Nephron (organoid): ENCODE measurements at regions not wholly inside any gene's neighbourhood (a gene's known extent, or its start where the extent isn't known, plus 50 kb on each side); places are given as distances from the start of the nearest gene placed in this dataset.

Source experiments
- H3K27ac Mint-ChIP-seq, 3 experiments: 2 replicates each; pipeline ENCODE4 v1.8.0; 2020; ENCODE audit warnings: mixed read lengths in 3 of 3, mild to moderate bottlenecking in 2 of 3, moderate library complexity in 1 of 3
- H3K27me3 Mint-ChIP-seq: 2 replicates; pipeline ENCODE4 v1.8.0; 2021; ENCODE audit warnings: low read depth, mild to moderate bottlenecking, moderate library complexity, mixed read lengths
- H3K36me3 Mint-ChIP-seq: 2 replicates; pipeline ENCODE4 v1.8.0; 2020; ENCODE audit warnings: low read depth, mixed read lengths
- H3K4me1 Mint-ChIP-seq: 2 replicates; pipeline ENCODE4 v1.8.0; 2020; ENCODE audit warnings: mixed read lengths
- H3K4me3 Mint-ChIP-seq, 3 experiments: 2 replicates each; pipeline ENCODE4 v1.8.0; 2020; ENCODE audit warnings: mild to moderate bottlenecking in 3 of 3, mixed read lengths in 3 of 3, moderate library complexity in 2 of 3
- H3K9me3 Mint-ChIP-seq: 2 replicates; pipeline ENCODE4 v1.8.0; 2020; ENCODE audit warnings: mixed read lengths
- TF ChIP-seq, protein P1 (sequence below), 3 experiments: fragments of 200-600 bp; sonication (generic); IDR thresholded peaks; one replicate each; pipeline ENCODE4 v1.5.0; 2021; ENCODE audit warnings: antibody characterized with exemption in 3 of 3; ENCODE audit not compliant: unreplicated experiment in 3 of 3

DNA sequence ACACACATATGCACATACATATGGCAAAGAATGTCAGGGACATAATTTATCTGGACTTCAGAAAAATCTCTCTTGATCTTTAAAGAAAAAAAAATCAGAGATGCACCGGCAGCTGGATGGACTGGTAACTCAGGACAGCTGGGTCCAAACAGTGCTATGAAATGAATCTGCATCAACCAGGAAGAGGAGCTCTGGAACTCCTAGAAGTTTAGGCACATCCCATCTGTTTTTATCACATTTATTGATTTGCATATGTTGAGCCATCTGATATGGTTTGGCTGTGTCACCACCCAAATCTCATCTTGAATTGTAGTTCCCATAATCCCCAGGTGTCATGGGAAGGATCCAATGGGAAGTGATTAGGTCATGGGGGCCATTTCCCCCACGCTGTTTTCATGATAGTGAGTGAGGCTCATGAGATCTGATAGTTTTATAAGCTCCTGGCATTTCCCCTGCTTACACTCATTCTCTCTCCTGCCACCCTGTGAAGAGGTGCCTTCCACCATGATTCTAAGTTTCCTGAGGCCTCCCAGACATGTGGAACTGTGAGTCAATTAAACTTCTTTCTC is 87.7 kb upstream of the AKIP1 start:
- H3K9me3 Mint-ChIP-seq = no peaks in the 10 kb centered on the region
- no peaks in the 10 kb centered on the region for H3K27me3 Mint-ChIP-seq
- H3K36me3 Mint-ChIP-seq = peaks cover 11% of the 10 kb centered on the region
- H3K4me3 Mint-ChIP-seq = no peak overlapping the region
- H3K4me1 Mint-ChIP-seq = peaks cover 8% of the 10 kb centered on the region
- H3K27ac Mint-ChIP-seq = no peak overlapping the region
- TF ChIP-seq, protein P1, sequence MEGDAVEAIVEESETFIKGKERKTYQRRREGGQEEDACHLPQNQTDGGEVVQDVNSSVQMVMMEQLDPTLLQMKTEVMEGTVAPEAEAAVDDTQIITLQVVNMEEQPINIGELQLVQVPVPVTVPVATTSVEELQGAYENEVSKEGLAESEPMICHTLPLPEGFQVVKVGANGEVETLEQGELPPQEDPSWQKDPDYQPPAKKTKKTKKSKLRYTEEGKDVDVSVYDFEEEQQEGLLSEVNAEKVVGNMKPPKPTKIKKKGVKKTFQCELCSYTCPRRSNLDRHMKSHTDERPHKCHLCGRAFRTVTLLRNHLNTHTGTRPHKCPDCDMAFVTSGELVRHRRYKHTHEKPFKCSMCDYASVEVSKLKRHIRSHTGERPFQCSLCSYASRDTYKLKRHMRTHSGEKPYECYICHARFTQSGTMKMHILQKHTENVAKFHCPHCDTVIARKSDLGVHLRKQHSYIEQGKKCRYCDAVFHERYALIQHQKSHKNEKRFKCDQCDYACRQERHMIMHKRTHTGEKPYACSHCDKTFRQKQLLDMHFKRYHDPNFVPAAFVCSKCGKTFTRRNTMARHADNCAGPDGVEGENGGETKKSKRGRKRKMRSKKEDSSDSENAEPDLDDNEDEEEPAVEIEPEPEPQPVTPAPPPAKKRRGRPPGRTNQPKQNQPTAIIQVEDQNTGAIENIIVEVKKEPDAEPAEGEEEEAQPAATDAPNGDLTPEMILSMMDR (IDR thresholded peaks at IDR 0.05; ENCODE audit: unreplicated experiment in 3 of 3) = no peak

DNA sequence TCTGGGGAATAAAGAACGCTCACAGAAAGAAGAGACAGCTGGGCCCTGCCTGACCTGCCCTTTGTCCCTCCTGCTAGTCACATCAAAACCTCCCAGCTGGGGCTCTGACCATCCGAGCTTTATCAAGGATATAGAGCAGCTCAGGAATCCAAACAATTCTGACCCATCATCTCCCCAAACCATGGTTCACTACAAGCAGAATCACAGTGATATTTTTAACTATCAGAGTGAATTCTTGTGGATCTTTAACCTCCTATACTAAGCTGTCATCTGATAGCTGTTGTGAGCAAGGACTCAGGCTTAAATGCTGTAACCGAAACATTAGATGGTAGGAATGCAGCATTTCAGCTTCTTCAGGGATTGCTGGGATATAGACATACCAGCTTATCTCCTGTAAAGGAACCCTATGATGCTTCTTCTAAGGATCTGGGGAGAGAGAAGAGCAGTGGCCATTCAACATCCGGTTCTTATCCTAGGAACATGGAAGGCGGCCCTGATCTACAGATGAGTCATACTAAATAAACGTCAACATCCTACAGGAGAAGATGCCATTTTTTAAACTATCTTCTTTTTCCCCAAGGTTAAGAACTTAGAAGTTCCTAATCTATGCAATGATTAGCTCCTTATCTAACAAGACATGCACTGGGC is 84.7 kb upstream of the AKIP1 start:
- TF ChIP-seq, protein P1 (IDR thresholded peaks at IDR 0.05; ENCODE audit: unreplicated experiment in 3 of 3) = no peak
- Mint-ChIP-seq H3K27ac (no peak overlapping the region), H3K4me3 (no peak overlapping the region), H3K4me1 (peaks cover 8% of the 10 kb centered on the region), H3K36me3 (peaks cover 7% of the 10 kb centered on the region), H3K27me3 (no peaks in the 10 kb centered on the region), H3K9me3 (no peaks in the 10 kb centered on the region)

- TF ChIP-seq, protein P1 (IDR thresholded peaks at IDR 0.05; ENCODE audit: unreplicated experiment in 3 of 3) = no peak
- no peak overlapping the region for H3K4me3 Mint-ChIP-seq
- no peaks in the 10 kb centered on the region for H3K9me3 Mint-ChIP-seq
- H3K27ac Mint-ChIP-seq = no peak overlapping the region
- peaks cover 7% of the 10 kb centered on the region for H3K36me3 Mint-ChIP-seq
- H3K4me1 Mint-ChIP-seq = peaks cover 8% of the 10 kb centered on the region
- H3K27me3 Mint-ChIP-seq = no peaks in the 10 kb centered on the region
These were observed 84.0 kb upstream of the AKIP1 start for GRCh38 chr11:8826901-8827560.

DNA sequence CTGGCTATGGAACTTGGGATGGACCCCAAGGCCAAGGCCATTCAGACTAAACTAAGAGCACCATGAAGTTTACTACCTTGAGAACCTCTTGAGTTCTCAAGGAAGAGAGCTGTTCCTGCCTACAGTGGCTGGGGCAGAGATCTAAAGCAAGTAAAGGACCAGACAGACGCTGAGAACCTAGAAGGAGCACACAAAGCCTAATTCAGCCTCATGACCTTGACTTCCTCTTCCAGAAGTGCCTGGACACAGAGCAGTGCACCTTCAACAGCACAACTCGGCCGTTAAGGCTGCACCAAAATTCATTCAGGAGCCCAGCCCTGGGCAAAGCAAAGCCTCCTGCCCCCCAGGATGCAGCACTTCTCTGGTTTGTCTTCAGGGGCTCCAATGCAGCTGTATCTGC is 82.9 kb upstream of the AKIP1 start:
- H3K27ac Mint-ChIP-seq = no peak overlapping the region
- peaks cover 13% of the 10 kb centered on the region for H3K4me1 Mint-ChIP-seq
- H3K4me3 Mint-ChIP-seq = no peak overlapping the region
- H3K36me3 Mint-ChIP-seq = peaks cover 7% of the 10 kb centered on the region
- no peaks in the 10 kb centered on the region for H3K27me3 Mint-ChIP-seq
- no peaks in the 10 kb centered on the region for H3K9me3 Mint-ChIP-seq
- TF ChIP-seq, protein P1 (IDR thresholded peaks at IDR 0.05; ENCODE audit: unreplicated experiment in 3 of 3) = no peak

DNA sequence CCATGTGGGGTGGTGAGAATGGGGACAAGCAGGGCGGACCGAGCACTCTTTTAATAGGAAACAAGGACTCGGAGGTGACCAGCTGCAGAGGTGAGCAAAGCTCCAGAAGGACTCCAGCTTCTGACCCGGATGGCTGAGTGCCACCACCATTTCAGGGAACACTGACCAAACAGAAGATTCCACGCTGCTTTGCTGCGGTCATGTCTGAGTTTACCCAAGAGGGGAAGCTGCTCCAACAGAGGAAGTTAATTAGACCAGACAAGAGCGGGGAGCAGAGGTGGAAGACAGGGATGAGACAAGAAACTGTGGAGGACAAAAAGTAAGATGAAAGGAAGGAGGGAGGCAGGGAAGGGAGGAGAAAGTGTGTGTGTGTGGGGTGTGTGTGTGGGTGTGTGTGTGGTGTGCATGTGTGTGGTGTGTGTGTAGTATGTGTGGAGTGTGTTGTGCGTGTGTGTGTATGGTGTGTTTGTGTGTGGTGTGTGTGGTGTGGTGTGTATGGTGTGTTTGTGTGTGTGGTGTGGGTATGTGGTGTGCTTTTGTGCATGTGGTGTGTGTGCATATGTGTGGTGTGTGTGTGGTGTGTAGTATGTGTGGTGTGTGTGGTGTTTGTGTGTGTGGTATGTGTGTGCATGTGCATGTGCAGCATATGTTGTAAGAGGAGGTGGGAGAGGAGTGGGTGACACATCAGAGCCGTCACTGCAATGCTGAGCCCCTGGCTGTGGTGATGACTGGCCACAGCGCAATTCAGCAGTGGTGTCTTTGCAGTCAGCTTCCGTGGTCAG is 82.2 kb upstream of the AKIP1 start:
- Mint-ChIP-seq H3K27ac (no peak overlapping the region), H3K36me3 (peaks cover 7% of the 10 kb centered on the region), H3K4me3 (no peak overlapping the region), H3K27me3 (no peaks in the 10 kb centered on the region), H3K4me1 (peaks cover 13% of the 10 kb centered on the region), H3K9me3 (no peaks in the 10 kb centered on the region)
- TF ChIP-seq, protein P1 (IDR thresholded peaks at IDR 0.05; ENCODE audit: unreplicated experiment in 3 of 3) = no peak
